SKM-1 (cell line): ENCODE measurements at regions not wholly inside any gene's neighbourhood (a gene's known extent, or its start where the extent isn't known, plus 50 kb on each side); places are given as distances from the start of the nearest gene placed in this dataset.

ENCODE experiments used
- DNase-seq: peaks from one replicate; lab custom pipeline; 2025; ENCODE audit not compliant: unreplicated experiment; lab: John Stamatoyannopoulos, UW

GRCh38 chrX:125782184-125782583, 383.9 kb downstream of the DCAF12L2 start:
- DNase-seq = no peak

GRCh38 chrX:125786316-125786715, 379.8 kb downstream of the DCAF12L2 start:
- no peak for DNase-seq

- no peak for DNase-seq
Observed at GRCh38 chrX:125791787-125792186, 374.3 kb downstream of the DCAF12L2 start.

- no peak for DNase-seq
Observed at GRCh38 chrX:125810856-125811255, 355.2 kb downstream of the DCAF12L2 start.

- DNase-seq = no peak
Observed at GRCh38 chrX:125826080-125826479, 340.0 kb downstream of the DCAF12L2 start.

- DNase-seq = no peak
Observed at GRCh38 chrX:125826774-125827451, 339.2 kb downstream of the DCAF12L2 start.

- DNase-seq = no peak
Observed at GRCh38 chrX:125846271-125846670, 319.8 kb downstream of the DCAF12L2 start.

- no peak for DNase-seq
Observed at GRCh38 chrX:125850693-125851092, 315.4 kb downstream of the DCAF12L2 start.

- DNase-seq = no peak
Observed at GRCh38 chrX:125883169-125883568, 282.9 kb downstream of the DCAF12L2 start.

- DNase-seq = no peak
Observed at GRCh38 chrX:125894947-125895346, 271.1 kb downstream of the DCAF12L2 start.

GRCh38 chrX:125895518-125895917, 270.6 kb downstream of the DCAF12L2 start:
- DNase-seq = no peak

- DNase-seq = no peak
Observed at GRCh38 chrX:125926295-125926694, 239.8 kb downstream of the DCAF12L2 start.

- DNase-seq = no peak
Observed at GRCh38 chrX:125940985-125941384, 225.1 kb downstream of the DCAF12L2 start.

GRCh38 chrX:125947501-125947900, 218.6 kb downstream of the DCAF12L2 start:
- no peak for DNase-seq

- no peak for DNase-seq
Observed at GRCh38 chrX:125952973-125953372, 213.1 kb downstream of the DCAF12L2 start.

GRCh38 chrX:125953814-125954213, 212.3 kb downstream of the DCAF12L2 start:
- no peak for DNase-seq

- DNase-seq = no peak
Observed at GRCh38 chrX:125954236-125954635, 211.9 kb downstream of the DCAF12L2 start.

GRCh38 chrX:125977851-125978250, 188.2 kb downstream of the DCAF12L2 start:
- no peak for DNase-seq

- DNase-seq = no peak
Observed at GRCh38 chrX:125998432-125998831, 167.7 kb downstream of the DCAF12L2 start.

- DNase-seq = no peak
Observed at GRCh38 chrX:126027229-126027628, 138.9 kb downstream of the DCAF12L2 start.

- no peak for DNase-seq
Observed at GRCh38 chrX:126030021-126030420, 136.1 kb downstream of the DCAF12L2 start.

GRCh38 chrX:126063984-126064383, 102.1 kb downstream of the DCAF12L2 start:
- DNase-seq = no peak

GRCh38 chrX:126064901-126065541, 101.1 kb downstream of the DCAF12L2 start:
- DNase-seq = no peak
